ENCODE measurements at regions not wholly inside any gene's neighbourhood (a gene's known extent, or its start where the extent isn't known, plus 50 kb on each side); places are given as distances from the start of the nearest gene placed in this dataset.

DNA sequence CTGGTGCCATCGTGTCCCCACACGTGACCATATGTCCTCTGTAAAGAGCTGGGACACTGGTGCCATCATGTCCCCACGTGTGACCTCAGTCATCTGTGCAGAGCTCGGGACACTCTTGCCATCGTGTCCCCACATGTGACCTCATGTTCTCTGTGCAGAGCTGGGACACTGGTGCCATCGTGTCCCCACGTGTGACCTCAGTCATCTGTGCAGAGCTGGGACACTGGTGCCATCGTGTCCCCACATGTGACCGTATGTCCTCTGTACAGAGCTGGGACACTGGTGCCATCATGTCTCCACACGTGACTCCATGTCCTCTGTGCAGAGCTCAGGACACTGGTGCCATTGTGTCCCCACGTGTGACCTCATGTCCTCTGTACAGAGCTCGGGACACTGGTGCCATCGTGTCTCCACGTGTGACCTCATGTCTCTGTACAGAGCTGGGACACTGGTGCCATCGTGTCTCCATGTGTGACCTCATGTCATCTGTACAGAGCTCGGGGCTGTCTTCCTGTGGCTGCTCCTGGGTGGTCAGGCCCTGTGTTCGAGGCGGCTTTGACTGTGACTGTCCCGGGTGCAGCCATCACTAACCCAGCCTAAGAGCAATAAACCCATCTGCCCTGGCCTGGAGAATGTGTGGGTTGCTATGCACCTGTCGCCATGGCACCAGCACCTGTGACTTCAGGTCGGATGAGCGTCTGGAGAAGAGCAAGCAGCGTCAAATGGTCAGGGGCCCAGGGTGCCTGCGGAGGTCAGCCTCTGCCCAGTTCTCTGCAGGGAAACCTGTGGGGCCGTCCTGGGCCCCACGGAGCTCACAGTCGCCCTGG, 334.4 kb downstream of the ADGRD1 start:
- TF ChIP-seq POLR2AphosphoS5 (IDR thresholded peaks at IDR 0.05; ENCODE audit: low read depth, low read length) (no peak), TAF1 (IDR thresholded peaks at IDR 0.05; ENCODE audit: borderline replicate concordance, insufficient read depth, low read length) (no peak)

All from PFSK-1 (cell line).